ENCODE measurements at regions not wholly inside any gene's neighbourhood (a gene's known extent, or its start where the extent isn't known, plus 50 kb on each side); places are given as distances from the start of the nearest gene placed in this dataset.
"Not testable (repeated sequence)": the region's sequence is repeated elsewhere in the genome, so short reads cannot be mapped to it uniquely, and the experiment has no call there.

- H3K4me3 ChIP-seq; H3K4me3 Mint-ChIP-seq; H3K79me2 ChIP-seq (replicated peaks; ENCODE audit: insufficient read depth); ATAC-seq; H3K4me2 ChIP-seq; H3K27me3 ChIP-seq (ENCODE audit: insufficient read depth); H3K36me3 Mint-ChIP-seq (ENCODE audit: low read depth); H3K4me1 Mint-ChIP-seq; H4K20me1 ChIP-seq (replicated peaks; ENCODE audit: insufficient read depth); H3K4me1 ChIP-seq (ENCODE audit: insufficient read depth); H3K27me3 Mint-ChIP-seq (ENCODE audit: insufficient read depth, low read depth, poor library complexity); H2AFZ ChIP-seq; H3K36me3 ChIP-seq (ENCODE audit: insufficient read depth); H3K27ac ChIP-seq (ENCODE audit: low read depth); H3F3A ChIP-seq (replicated peaks; ENCODE audit: low read depth); H3K9me3 Mint-ChIP-seq; DNase-seq (ENCODE audit: low spot score); H3K27ac Mint-ChIP-seq: not testable (repeated sequence)
- peaks cover 12% of the 10 kb centered on the region; the same call in 1 of the 2 replicates for H3K9me2 ChIP-seq (ENCODE audit: insufficient read depth)
These were observed 89.1 kb downstream of the MAB21L3 start for GRCh38 chr1:116200343-116200742.

GRCh38 chr1:116201911-116202310 lies 90.7 kb downstream of the MAB21L3 start:
- Mint-ChIP-seq H3K4me3 (no peak overlapping the region), H3K9me3 (no peaks in the 10 kb centered on the region; the same call in 2 of the 3 replicates), H3K36me3 (ENCODE audit: low read depth) (no peaks in the 10 kb centered on the region), H3K4me1 (no peaks in the 10 kb centered on the region), H3K27me3 (ENCODE audit: insufficient read depth, low read depth, poor library complexity) (peaks cover 3% of the 10 kb centered on the region), H3K27ac (no peak overlapping the region)
- Histone ChIP-seq H3K79me2 (replicated peaks; ENCODE audit: insufficient read depth) (no peaks in the 10 kb centered on the region), H3K9me2 (ENCODE audit: insufficient read depth) (peaks cover 12% of the 10 kb centered on the region; the same call in 1 of the 2 replicates), H3K4me2 (no peak overlapping the region), H3K4me3 (no peak overlapping the region), H3F3A (replicated peaks; ENCODE audit: low read depth) (no peaks in the 10 kb centered on the region), H2AFZ (no peak overlapping the region), H3K27ac (ENCODE audit: low read depth) (no peak overlapping the region), H3K4me1 (ENCODE audit: insufficient read depth) (no peaks in the 10 kb centered on the region), H4K20me1 (replicated peaks; ENCODE audit: insufficient read depth) (no peaks in the 10 kb centered on the region), H3K36me3 (ENCODE audit: insufficient read depth) (no peaks in the 10 kb centered on the region), H3K27me3 (ENCODE audit: insufficient read depth) (no peaks in the 10 kb centered on the region)
- no peak for ATAC-seq
- no peak for DNase-seq (ENCODE audit: low spot score)
- TF ChIP-seq EZH2 (IDR thresholded peaks at IDR 0.05; ENCODE audit: low read depth, unreplicated experiment) = no peak
- no peak for TF ChIP-seq ZNF331 (CRISPR knock-in tag; IDR thresholded peaks at IDR 0.05; ENCODE audit: low read depth)
- TF ChIP-seq CREB1 (CRISPR knock-in tag; IDR thresholded peaks at IDR 0.05; ENCODE audit: low read depth) = no peak
- no peak for TF ChIP-seq ETS1 (IDR thresholded peaks at IDR 0.05)
- TF ChIP-seq STAT1 (IDR thresholded peaks at IDR 0.05; ENCODE audit: unreplicated experiment) = no peak
- no peak for TF ChIP-seq CTCF (conservative IDR thresholded peaks at IDR 0.05; ENCODE audit: low read depth in 2 of 2)
- TF ChIP-seq NANOG (IDR thresholded peaks at IDR 0.05; ENCODE audit: borderline replicate concordance) = no peak
- TF ChIP-seq EZH2phosphoT487 (IDR thresholded peaks at IDR 0.05; ENCODE audit: unreplicated experiment) = no peak
- TF ChIP-seq JUNB (IDR thresholded peaks at IDR 0.05; ENCODE audit: unreplicated experiment) = no peak
